T-helper 1 cell treated with Interleukin-12 subunit alpha and Interleukin-12 subunit beta and Interleukin-4 antibody, amounts not matched to agents 30 μg/mL and 1 μg/mL, for 36 hours (primary cell): ENCODE measurements at regions not wholly inside any gene's neighbourhood (a gene's known extent, or its start where the extent isn't known, plus 50 kb on each side); places are given as distances from the start of the nearest gene placed in this dataset.
"Not testable (repeated sequence)": the region's sequence is repeated elsewhere in the genome, so short reads cannot be mapped to it uniquely, and the experiment has no call there.

Source experiments
- H3K27ac Mint-ChIP-seq: one replicate; pipeline ENCODE4 v1.8.0; 2021; ENCODE audit warnings: mild to moderate bottlenecking, mixed read lengths
- H3K27me3 Mint-ChIP-seq: one replicate; pipeline ENCODE4 v1.8.0; 2021; ENCODE audit warnings: low read depth, mixed read lengths
- H3K36me3 Mint-ChIP-seq: one replicate; pipeline ENCODE4 v1.8.0; 2021; ENCODE audit warnings: low read depth, mixed read lengths
- H3K4me1 Mint-ChIP-seq: one replicate; pipeline ENCODE4 v1.8.0; 2021; ENCODE audit warnings: low read depth, mixed read lengths
- H3K4me3 Mint-ChIP-seq: one replicate; pipeline ENCODE4 v1.8.0; 2021; ENCODE audit warnings: mild to moderate bottlenecking, moderate library complexity, mixed read lengths
- H3K9me3 Mint-ChIP-seq: one replicate; pipeline ENCODE4 v1.8.0; 2021; ENCODE audit warnings: mixed read lengths

DNA sequence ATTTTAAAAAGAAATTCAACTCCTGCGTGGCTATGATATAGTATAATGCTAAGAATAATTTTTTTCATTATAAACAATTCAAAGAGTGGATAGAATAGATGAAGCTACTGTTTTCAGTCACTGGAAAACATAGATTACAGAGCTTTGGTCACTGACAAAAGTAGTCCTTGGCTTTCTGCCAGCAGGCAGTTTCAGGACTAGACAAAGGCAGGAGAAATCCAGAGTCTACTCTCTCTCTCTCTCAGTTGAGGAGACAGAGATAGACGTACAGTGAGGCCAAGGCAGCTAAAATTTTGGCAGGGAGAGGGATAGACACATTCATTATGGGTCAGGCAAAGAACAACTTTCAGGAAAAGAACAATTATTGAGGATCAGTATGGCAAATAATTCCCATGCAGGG, 491.4 kb upstream of the CRIM1 start:
- Mint-ChIP-seq H3K27ac (no peak overlapping the region), H3K36me3 (no peaks in the 10 kb centered on the region), H3K9me3 (no peaks in the 10 kb centered on the region), H3K4me3 (no peak overlapping the region), H3K27me3 (no peaks in the 10 kb centered on the region), H3K4me1 (no peaks in the 10 kb centered on the region)

DNA sequence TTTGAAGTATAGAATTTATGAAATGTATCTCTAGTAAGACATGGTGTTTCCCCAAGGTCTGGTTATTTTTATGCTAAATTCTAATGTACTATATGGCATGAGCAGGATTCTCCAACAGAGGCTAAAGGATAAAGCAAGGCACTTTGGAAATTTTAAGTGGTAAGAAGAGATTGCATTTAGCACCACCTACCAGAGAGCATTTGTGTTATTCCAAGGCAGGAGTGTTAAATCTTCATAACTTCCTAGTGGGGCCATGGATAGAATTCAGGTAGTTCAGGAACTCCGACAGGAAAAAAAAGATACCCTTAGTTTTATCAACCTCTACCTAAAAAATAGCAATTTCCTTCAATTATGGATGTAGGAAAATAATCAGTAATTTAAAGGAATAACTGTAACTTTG, 497.4 kb upstream of the CRIM1 start:
- Mint-ChIP-seq H3K27ac (no peak overlapping the region), H3K27me3 (no peaks in the 10 kb centered on the region)

DNA sequence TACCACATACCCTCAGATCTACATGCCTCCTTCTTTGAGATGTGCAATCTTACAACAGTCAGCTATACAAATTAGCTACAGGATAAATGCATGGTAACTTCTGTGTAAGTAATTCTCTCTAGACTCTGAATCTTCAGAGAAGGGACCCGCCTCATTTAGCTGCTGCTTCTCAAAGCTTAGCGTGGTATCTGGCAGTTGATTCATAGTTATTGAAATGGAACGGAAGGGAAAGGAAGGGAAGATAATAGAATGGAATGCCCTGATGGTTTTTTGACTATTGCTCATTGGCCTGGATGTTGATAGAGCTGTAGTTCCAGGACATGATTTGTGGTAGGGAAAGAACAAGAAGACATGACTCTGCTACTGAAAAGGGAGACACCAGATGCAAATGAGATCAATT, 498.1 kb upstream of the CRIM1 start:
- Mint-ChIP-seq H3K27ac (no peak overlapping the region), H3K27me3 (no peaks in the 10 kb centered on the region), H3K4me3 (no peak overlapping the region), H3K9me3 (no peaks in the 10 kb centered on the region), H3K36me3 (no peaks in the 10 kb centered on the region), H3K4me1 (no peaks in the 10 kb centered on the region)

More for the DNA sequence above, 497.4 kb upstream of the CRIM1 start:
- no peaks in the 10 kb centered on the region for H3K36me3 Mint-ChIP-seq
- no peaks in the 10 kb centered on the region for H3K9me3 Mint-ChIP-seq
- no peaks in the 10 kb centered on the region for H3K4me1 Mint-ChIP-seq
- no peak overlapping the region for H3K4me3 Mint-ChIP-seq

DNA sequence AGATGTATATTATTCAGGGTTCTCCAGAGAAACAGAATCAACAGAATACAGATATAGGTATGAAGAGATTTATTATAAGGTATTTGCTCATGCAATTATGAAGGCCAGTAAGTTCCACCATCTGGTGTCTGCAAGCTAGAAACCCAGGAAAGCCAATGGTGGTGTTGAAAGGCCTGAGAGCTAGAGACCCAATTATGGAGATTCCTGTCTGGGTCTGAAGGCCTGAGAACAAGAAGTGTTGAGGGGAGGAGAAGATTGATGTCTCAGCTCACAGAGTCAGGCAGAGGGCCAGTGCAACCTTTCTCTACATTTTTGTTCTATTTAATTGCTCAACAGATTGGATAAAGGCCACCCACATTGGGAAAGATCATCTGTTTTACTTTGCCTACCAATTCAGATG, 524.2 kb upstream of the CRIM1 start:
- Mint-ChIP-seq H3K4me3 (no peak overlapping the region), H3K36me3 (no peaks in the 10 kb centered on the region), H3K9me3 (no peaks in the 10 kb centered on the region), H3K4me1 (no peaks in the 10 kb centered on the region), H3K27ac (no peak overlapping the region), H3K27me3 (no peaks in the 10 kb centered on the region)

DNA sequence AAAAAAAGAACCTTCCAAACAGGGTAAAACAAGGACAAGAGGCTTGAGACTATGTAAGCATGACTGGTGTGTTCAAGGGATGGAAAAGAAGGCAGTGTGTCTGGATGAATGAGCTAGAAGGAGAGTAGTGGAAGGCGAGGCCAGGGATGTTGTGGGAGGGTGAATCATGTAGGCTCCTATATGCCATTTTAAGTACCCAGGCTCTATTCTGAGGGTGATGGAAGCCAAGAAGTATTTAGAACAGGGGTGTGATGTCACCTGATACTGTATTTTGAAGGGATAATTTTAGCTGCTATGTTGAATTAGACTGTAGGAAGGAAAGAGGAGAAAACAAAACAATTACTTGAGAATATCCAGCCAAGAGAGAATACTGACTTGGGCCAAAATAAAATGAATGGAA, 524.7 kb upstream of the CRIM1 start:
- no peaks in the 10 kb centered on the region for H3K36me3 Mint-ChIP-seq
- no peak overlapping the region for H3K27ac Mint-ChIP-seq
- no peaks in the 10 kb centered on the region for H3K9me3 Mint-ChIP-seq
- H3K4me1 Mint-ChIP-seq = no peaks in the 10 kb centered on the region
- no peak overlapping the region for H3K4me3 Mint-ChIP-seq
- no peaks in the 10 kb centered on the region for H3K27me3 Mint-ChIP-seq

DNA sequence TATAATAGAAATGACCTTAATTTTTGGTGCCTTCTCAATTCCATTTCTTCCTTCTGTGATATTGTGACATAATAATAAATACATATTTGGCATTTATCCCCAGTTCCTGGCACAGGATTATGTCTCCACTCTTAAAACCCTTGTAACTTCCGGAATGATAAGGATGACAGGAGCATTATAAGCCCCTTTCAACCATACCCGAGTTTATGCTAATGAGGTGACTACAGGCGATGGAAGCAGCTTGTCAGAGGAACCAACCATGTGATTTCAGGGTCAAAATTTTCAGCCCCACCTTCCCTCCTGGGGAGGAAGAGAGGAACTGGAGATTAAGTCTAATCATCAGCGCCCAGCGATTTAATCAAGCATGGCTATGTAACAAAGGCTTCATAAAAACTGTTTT, 528.5 kb upstream of the CRIM1 start:
- Mint-ChIP-seq H3K9me3 (no peaks in the 10 kb centered on the region), H3K4me1 (no peaks in the 10 kb centered on the region), H3K27me3 (no peaks in the 10 kb centered on the region)

DNA sequence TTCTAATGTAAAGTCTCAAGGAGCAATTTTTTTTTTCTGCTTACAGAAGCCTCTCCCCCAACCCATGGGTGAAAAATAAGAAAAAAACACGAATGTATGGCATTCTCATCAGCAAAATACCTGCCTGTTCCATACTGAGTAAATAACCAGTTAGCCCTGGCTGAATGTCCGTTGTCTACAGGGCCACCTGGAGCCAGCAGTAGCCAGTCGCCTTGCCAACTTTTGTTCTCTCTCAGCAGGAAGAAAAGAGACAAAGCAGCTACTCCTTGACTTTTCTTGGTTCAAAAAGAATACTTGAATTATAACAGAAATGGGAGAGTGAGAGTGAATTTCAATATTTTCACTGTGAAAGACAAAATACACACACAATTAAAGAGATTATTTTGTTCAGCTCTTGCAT, 532.9 kb upstream of the CRIM1 start:
- H3K4me3 Mint-ChIP-seq = no peak overlapping the region
- H3K27ac Mint-ChIP-seq = no peak overlapping the region
- no peaks in the 10 kb centered on the region for H3K36me3 Mint-ChIP-seq
- H3K9me3 Mint-ChIP-seq = no peaks in the 10 kb centered on the region
- H3K27me3 Mint-ChIP-seq = peaks cover 3% of the 10 kb centered on the region
- H3K4me1 Mint-ChIP-seq = no peaks in the 10 kb centered on the region

More for the DNA sequence above, 528.5 kb upstream of the CRIM1 start:
- no peak overlapping the region for H3K27ac Mint-ChIP-seq
- no peaks in the 10 kb centered on the region for H3K36me3 Mint-ChIP-seq
- no peak overlapping the region for H3K4me3 Mint-ChIP-seq

DNA sequence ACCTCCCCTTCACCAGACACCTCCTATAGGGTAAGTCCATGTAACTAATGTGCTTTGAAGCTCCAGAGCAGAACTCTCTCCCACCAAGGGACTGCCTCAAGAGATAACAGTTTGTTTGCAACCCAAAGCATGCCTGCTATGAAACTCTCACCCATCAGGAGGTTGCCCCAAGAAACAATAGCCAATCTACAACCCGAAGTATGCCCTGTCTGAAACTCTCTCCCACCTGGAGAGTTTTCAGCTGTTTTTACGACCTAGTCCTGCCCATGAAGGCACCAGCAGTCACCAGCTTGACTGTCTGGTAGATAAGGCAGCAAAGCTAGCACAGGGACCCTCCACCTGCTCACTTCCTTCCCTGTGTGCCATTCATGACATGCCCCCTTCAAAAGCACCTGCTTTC, 533.9 kb upstream of the CRIM1 start:
- peaks cover 3% of the 10 kb centered on the region for H3K27me3 Mint-ChIP-seq
- H3K4me1 Mint-ChIP-seq = no peaks in the 10 kb centered on the region
- no peaks in the 10 kb centered on the region for H3K36me3 Mint-ChIP-seq
- no peak overlapping the region for H3K4me3 Mint-ChIP-seq
- no peak overlapping the region for H3K27ac Mint-ChIP-seq
- H3K9me3 Mint-ChIP-seq = no peaks in the 10 kb centered on the region

DNA sequence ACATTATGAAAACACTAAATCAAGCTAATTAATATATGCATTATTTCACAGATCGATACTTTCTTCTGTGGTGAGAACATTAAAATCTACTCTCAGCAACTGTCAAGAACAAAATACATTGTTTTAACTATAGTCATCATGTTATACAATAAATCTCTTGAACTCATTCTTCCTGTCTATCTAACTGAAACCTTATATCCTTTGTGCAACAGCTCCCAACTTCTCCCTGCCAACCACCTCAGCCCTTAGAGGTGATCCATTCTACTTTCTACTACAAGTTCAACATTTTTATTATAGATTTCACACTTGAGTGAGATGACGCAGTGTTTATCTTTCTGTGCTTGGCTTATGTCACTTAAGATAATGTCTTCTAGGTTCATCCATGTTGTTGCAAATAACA, 535.2 kb upstream of the CRIM1 start:
- H3K9me3 Mint-ChIP-seq = no peaks in the 10 kb centered on the region
- no peaks in the 10 kb centered on the region for H3K4me1 Mint-ChIP-seq
- H3K36me3 Mint-ChIP-seq = no peaks in the 10 kb centered on the region
- H3K27ac Mint-ChIP-seq = no peak overlapping the region
- no peak overlapping the region for H3K4me3 Mint-ChIP-seq
- H3K27me3 Mint-ChIP-seq = peaks cover 3% of the 10 kb centered on the region

DNA sequence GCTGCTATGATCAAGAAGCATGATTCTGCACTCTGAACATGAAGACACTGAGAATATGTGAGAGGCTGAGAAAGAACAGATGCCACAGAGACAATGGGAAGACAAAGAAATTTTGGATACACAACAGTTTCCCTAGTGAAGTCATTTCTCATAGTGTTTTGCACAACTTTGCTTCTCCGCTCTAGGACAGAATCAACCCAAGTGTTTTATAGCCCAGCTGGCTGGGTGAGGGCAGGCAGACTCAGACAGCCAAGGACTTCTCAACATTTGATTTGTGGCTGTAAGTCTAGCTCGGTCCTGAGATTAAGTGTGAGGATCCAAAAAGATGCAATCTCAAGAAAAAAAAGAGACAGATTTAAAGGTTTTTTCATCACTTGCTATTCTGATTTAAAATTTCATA, 536.5 kb upstream of the CRIM1 start:
- no peaks in the 10 kb centered on the region for H3K9me3 Mint-ChIP-seq
- H3K4me3 Mint-ChIP-seq = no peak overlapping the region
- H3K27ac Mint-ChIP-seq = no peak overlapping the region
- no peaks in the 10 kb centered on the region for H3K36me3 Mint-ChIP-seq
- H3K4me1 Mint-ChIP-seq = no peaks in the 10 kb centered on the region
- peaks cover 3% of the 10 kb centered on the region for H3K27me3 Mint-ChIP-seq

DNA sequence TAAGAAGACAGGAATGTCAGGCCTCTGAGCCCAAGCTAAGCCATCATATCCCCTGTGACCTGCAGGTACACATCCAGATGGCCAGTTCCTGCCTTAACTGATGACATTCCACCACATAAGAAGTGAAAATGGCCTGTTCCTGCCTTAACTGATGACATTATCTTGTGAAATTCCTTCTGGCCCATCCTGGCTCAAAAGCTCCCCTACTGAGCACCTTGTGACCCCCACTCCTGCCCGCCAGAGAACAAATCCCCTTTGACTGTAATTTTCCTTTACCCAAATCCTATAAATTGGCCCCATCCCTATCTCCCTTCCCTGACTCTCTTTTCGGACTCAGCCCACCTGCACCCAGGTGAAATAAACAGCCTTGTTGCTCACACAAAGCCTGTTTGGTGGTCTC, 537.2 kb upstream of the CRIM1 start:
- not testable (repeated sequence) for H3K9me3 Mint-ChIP-seq, H3K4me1 Mint-ChIP-seq, H3K27ac Mint-ChIP-seq, H3K36me3 Mint-ChIP-seq, H3K4me3 Mint-ChIP-seq, H3K27me3 Mint-ChIP-seq

DNA sequence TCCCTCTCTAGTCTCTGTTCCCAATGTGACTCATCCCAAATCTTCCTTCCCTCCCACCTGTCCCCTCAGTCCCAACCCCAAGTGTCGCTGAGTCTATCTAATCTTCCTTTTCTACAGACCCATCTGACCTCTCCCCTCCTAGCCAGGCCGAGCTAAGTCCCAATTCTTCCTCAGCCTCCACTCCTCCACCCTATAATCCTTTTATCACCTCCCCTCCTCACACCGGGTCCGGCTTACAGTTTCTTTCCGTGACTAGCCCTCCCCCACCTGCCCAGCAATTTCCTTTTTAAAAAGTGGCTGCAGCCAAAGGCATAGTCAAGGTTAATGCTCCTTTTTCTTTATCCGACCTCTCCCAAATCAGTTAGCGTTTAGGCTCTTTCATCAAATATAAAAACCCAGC, 541.0 kb upstream of the CRIM1 start:
- H3K4me1 Mint-ChIP-seq, H3K27me3 Mint-ChIP-seq, H3K27ac Mint-ChIP-seq, H3K9me3 Mint-ChIP-seq, H3K36me3 Mint-ChIP-seq, H3K4me3 Mint-ChIP-seq: not testable (repeated sequence)

DNA sequence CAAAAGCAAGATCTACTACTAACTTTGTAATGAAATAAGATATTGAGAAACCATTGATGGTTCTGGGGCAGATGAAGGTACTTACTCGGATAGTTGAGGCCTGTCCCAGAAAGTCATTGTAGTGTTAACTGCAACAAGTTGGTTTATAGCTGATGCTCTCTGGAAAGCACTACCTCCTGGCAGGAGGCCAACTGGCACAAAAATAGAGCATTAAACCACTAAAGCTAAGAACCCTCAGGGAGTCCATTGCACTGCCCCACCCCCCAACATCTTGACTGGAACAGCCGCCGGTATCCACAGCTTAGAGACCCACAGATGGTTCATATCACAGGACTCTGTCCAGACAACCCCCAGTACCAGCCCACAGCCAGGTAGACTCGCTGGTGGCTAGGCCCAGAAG, 552.5 kb upstream of the CRIM1 start:
- no peak overlapping the region for H3K4me3 Mint-ChIP-seq
- H3K9me3 Mint-ChIP-seq = no peaks in the 10 kb centered on the region
- no peak overlapping the region for H3K27ac Mint-ChIP-seq
- no peaks in the 10 kb centered on the region for H3K36me3 Mint-ChIP-seq
- H3K27me3 Mint-ChIP-seq = no peaks in the 10 kb centered on the region
- H3K4me1 Mint-ChIP-seq = no peaks in the 10 kb centered on the region

DNA sequence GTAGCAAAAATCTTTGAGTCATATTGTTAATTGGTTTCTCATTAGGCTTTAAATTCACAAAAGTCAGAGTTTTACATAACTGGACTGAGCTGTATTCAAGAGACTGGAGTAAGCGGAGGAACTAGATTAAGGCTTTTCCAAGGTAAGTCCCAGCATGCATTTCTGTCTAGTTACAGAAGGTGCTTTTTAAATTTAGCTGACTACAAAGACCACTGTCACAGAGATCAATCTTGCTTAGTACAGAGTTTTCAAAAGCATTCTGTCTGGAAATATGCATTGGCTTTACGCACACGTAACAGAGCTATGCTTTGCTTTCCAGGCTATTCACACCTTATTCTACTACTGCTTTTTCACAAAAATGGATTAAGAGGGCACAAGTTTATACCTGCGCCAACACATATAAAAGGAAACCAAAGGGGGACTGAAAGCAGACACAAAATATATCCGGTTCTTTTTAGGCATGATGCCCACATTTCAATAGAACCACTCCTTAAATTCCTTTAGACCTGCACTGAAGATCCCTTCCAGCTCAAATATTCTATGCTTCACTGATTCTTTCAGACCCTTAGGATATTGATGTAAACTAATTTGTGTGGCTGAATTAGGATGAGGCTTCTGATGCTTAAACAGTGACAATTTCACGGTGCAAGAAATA, 560.7 kb upstream of the CRIM1 start:
- Mint-ChIP-seq H3K27ac (no peak overlapping the region), H3K36me3 (no peaks in the 10 kb centered on the region), H3K4me3 (no peak overlapping the region), H3K4me1 (no peaks in the 10 kb centered on the region), H3K27me3 (no peaks in the 10 kb centered on the region), H3K9me3 (no peaks in the 10 kb centered on the region)

DNA sequence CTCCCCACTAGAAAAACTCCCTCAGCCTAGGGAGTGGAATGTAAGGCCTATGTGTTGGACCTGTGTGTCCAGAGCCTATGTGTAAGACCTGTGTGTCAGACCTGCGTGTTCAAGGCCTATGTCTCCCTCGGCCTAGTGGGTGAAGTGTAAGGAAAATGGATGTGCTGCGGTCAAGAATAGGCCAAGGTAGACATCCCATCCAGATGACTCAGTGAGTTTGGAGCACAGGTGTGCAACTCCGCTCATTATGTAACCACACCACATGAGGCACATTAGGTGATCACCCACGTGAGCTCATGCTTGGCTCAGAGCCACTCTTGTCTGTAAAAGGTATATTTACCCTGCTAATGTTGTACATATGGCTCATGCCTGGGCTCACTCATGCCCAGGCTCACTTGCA, 565.3 kb upstream of the CRIM1 start:
- Mint-ChIP-seq H3K4me1 (no peaks in the 10 kb centered on the region), H3K4me3 (no peak overlapping the region), H3K36me3 (no peaks in the 10 kb centered on the region)

DNA sequence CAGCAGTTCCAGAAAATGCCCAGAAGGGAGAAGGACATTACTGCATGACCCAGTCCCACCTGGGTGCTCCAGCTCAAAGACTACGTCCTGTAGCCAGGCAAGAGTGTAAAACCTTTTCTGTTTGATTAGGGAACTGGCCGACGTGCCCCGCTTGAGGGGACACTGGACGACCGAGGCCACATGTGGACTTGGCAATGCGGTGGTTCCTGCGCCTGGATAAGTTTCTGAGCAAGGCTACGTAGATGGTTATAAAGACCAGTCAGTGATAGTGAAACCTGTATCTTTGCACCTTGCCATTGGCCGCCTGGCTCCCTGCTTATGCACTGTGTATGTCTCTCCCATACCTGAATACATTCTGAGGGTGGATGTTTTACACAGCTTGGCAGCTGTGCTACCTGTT, 567.0 kb upstream of the CRIM1 start:
- Mint-ChIP-seq H3K4me3 (no peak overlapping the region), H3K27me3 (no peaks in the 10 kb centered on the region)

More for the DNA sequence above, 565.3 kb upstream of the CRIM1 start:
- Mint-ChIP-seq H3K27ac (no peak overlapping the region), H3K27me3 (no peaks in the 10 kb centered on the region), H3K9me3 (peaks cover 10% of the 10 kb centered on the region)

More for the DNA sequence above, 567.0 kb upstream of the CRIM1 start:
- Mint-ChIP-seq H3K36me3 (no peaks in the 10 kb centered on the region), H3K9me3 (peaks cover 10% of the 10 kb centered on the region), H3K27ac (no peak overlapping the region), H3K4me1 (no peaks in the 10 kb centered on the region)
